ENCODE measurements at regions not wholly inside any gene's neighbourhood (a gene's known extent, or its start where the extent isn't known, plus 50 kb on each side); places are given as distances from the start of the nearest gene placed in this dataset.

DNA sequence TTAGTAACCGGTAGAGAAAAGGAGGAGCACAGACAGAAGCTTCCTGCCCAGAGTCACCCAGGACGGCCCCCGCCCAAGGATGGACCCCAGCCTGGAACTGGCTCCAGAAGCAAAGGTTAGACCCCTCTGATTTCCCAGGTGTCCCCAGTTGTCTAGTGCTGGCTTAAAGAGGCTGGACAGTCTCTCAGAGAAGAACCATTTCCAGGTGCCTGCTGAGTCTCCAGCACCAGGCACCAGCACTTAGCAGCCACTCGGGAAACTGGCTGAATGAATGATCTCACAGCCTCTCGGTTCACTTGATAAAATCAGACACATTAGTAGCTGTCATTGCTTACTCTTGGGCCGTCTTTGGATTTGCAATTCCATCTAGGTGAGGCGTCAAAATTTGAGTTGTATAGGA is 139.7 kb upstream of the HES1 start:
- Histone ChIP-seq H3K27me3 (ENCODE audit: control insufficient read depth, insufficient read depth, low read length, poor library complexity, severe bottlenecking) (no peaks in the 10 kb centered on the region), H3K27ac (ENCODE audit: insufficient read depth, low read depth, low read length, poor library complexity, severe bottlenecking) (no peak overlapping the region)
- 22 to 24% methylated on average over 7 of the region's 7 CpGs for WGBS, 2 experiments

DNA sequence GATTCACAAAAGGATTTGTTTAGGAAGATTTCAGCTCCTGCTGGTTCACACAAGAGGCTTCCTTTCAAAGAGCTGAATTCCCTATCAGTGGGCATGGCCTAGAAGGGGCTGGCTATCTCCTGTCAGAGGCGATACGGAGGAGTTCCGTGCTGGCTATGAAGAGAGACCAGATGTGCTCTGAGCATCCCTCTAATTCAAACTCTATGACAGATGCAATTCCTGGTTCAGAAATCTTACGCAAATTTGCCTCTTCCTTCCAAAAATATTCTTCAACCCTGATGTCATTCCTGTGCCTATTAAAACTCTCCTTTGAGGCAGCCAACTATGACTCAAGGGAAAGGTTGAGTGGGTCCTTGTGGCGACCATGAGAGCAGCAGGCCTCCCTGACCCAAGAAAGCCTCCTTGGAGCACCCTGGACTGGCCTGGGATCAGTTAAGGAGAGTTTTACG is 139.3 kb upstream of the HES1 start:
- Histone ChIP-seq H3K27me3 (ENCODE audit: control insufficient read depth, insufficient read depth, low read length, poor library complexity, severe bottlenecking) (no peaks in the 10 kb centered on the region), H3K36me3 (ENCODE audit: control insufficient read depth, insufficient read depth, low read length) (no peaks in the 10 kb centered on the region), H3K9me3 (ENCODE audit: control insufficient read depth, low read length) (no peaks in the 10 kb centered on the region), H3K4me3 (ENCODE audit: insufficient read depth, low read depth, low read length) (no peak overlapping the region), H3K27ac (ENCODE audit: insufficient read depth, low read depth, low read length, poor library complexity, severe bottlenecking) (no peak overlapping the region), H3K4me1 (ENCODE audit: control insufficient read depth, insufficient read depth, low read length) (peaks cover 14% of the 10 kb centered on the region)
- 40 to 42% methylated on average over 6 of the region's 6 CpGs for WGBS, 2 experiments

More for the DNA sequence above, 139.7 kb upstream of the HES1 start:
- Histone ChIP-seq H3K4me3 (ENCODE audit: insufficient read depth, low read depth, low read length) (no peak overlapping the region), H3K36me3 (ENCODE audit: control insufficient read depth, insufficient read depth, low read length) (no peaks in the 10 kb centered on the region), H3K9me3 (ENCODE audit: control insufficient read depth, low read length) (no peaks in the 10 kb centered on the region), H3K4me1 (ENCODE audit: control insufficient read depth, insufficient read depth, low read length) (peaks cover 12% of the 10 kb centered on the region)

DNA sequence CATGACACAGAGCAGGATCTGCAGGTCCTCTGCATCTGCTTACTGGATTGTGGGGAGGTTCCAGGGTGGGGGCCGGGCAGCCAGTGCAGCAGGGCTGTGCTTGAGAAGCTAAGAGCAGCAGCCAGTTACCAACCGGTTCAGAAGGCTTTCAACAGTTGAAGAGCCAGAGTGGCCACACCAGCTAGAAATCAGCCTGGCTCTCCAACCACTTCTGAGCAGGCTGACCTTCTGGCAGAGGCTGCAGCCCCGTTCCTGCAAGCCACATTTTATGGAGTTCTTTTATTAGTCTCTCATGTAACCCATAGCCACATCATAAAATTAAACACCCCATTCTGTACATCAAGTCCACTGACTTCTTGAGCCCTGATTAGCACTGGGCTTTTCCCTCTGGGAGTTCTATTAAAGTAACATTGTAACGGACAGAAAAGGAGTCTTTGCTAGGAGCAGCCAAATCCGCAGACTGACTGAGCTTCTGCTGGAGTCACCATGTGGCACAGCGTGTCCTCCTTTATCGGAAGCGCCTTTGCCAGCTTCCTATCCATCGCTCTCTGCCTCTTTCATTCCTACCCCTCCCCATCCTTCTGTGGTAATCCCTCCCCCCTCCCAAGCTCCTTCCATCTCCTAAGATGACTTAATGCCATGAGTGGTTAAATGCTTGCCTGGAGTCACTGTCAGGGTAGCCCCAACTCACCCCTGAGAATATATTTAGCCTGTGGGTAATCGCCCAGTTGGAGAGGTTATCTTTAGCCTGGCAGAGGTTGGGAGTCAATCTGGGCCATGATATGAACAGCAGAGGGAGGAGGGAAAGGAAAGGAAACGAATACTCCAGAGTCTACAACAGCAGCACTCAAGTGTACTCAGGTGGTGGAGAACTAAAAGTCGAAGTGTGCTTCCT is 138.5 kb upstream of the HES1 start:
- WGBS, 2 experiments = 86 to 90% methylated on average over 12 of the region's 12 CpGs
- no peak overlapping the region for H3K27ac ChIP-seq (ENCODE audit: insufficient read depth, low read depth, low read length, poor library complexity, severe bottlenecking)
- H3K9me3 ChIP-seq (ENCODE audit: control insufficient read depth, low read length) = no peaks in the 10 kb centered on the region
- peaks cover 22% of the 10 kb centered on the region for H3K4me1 ChIP-seq (ENCODE audit: control insufficient read depth, insufficient read depth, low read length)
- H3K36me3 ChIP-seq (ENCODE audit: control insufficient read depth, insufficient read depth, low read length) = no peaks in the 10 kb centered on the region
- no peak overlapping the region for H3K4me3 ChIP-seq (ENCODE audit: insufficient read depth, low read depth, low read length)
- H3K27me3 ChIP-seq (ENCODE audit: control insufficient read depth, insufficient read depth, low read length, poor library complexity, severe bottlenecking) = no peaks in the 10 kb centered on the region

DNA sequence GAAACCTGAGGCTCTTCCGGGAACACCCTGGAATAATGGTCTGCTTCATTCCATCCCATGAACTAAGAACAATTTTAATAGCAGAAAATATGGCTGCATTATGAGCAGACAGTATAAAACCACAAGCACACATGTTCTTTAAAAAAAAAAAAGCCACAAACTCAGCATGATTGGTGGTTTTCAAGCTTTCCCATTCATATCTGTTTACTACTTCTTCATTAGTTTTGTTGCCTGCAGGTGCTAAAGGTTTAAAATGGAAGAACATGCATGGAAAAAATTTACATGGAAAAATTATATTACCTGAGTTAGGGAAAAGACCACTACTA is 137.9 kb upstream of the HES1 start:
- H3K27me3 ChIP-seq (ENCODE audit: control insufficient read depth, insufficient read depth, low read length, poor library complexity, severe bottlenecking) = no peaks in the 10 kb centered on the region
- WGBS, 2 experiments = 92 to 95% methylated on average over 1 of the region's 1 CpG
- no peaks in the 10 kb centered on the region for H3K9me3 ChIP-seq (ENCODE audit: control insufficient read depth, low read length)
- H3K4me1 ChIP-seq (ENCODE audit: control insufficient read depth, insufficient read depth, low read length) = peaks cover 28% of the 10 kb centered on the region
- H3K27ac ChIP-seq (ENCODE audit: insufficient read depth, low read depth, low read length, poor library complexity, severe bottlenecking) = no peak overlapping the region
- H3K4me3 ChIP-seq (ENCODE audit: insufficient read depth, low read depth, low read length) = no peak overlapping the region
- no peaks in the 10 kb centered on the region for H3K36me3 ChIP-seq (ENCODE audit: control insufficient read depth, insufficient read depth, low read length)

DNA sequence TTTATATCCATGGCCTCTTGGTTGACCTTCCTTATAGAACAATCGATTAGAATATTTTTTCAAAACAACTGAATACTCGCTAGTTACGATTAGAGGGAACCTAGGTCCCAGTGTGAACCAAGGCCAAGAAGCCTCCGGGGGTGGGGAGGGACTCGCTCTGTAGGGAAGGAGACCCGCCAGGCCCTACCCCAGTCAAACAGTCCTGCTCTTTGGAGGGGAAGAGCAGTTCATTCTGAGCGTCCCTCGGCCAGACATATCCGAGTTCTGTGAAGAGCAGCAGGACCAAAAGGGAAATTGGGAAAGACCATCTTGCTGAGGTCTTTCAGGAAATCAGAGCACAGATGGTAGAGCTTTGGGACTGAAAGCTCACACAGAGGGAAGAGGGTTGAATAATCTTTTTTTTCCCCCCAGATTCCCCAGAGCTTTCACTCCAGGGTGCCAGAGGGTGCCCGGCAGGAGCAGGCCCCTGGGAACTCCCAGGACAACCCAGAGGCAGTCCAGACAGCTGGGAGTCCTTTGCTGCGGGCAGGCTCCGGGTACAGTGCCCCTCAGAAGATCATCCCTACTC is 137.2 kb upstream of the HES1 start:
- Histone ChIP-seq H3K36me3 (ENCODE audit: control insufficient read depth, insufficient read depth, low read length) (no peaks in the 10 kb centered on the region), H3K27me3 (ENCODE audit: control insufficient read depth, insufficient read depth, low read length, poor library complexity, severe bottlenecking) (peaks cover 5% of the 10 kb centered on the region), H3K4me1 (ENCODE audit: control insufficient read depth, insufficient read depth, low read length) (peaks cover 35% of the 10 kb centered on the region), H3K9me3 (ENCODE audit: control insufficient read depth, low read length) (no peaks in the 10 kb centered on the region), H3K4me3 (ENCODE audit: insufficient read depth, low read depth, low read length) (no peak overlapping the region), H3K27ac (ENCODE audit: insufficient read depth, low read depth, low read length, poor library complexity, severe bottlenecking) (no peak overlapping the region)
- WGBS, 2 experiments = 91 to 92% methylated on average over 12 of the region's 12 CpGs

DNA sequence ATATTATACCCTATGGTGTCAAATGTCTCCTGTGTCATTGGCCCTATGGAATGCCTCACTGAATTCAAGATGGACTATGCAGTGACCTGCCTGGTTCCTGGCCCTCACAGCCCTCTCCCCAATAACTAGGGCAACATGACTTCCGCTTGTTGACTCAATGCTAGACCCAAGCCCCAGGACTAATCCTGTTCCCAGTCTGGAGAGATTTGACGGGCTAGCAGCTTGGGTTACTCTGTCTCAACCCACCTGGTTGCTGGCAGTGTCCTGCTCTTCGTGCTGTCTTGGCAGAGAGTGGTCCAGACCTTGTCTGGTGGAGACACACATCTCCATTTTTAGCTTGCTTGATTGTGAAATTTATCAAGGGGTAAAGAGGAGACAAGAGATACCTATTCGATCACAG is 135.8 kb upstream of the HES1 start:
- Histone ChIP-seq H3K4me1 (ENCODE audit: control insufficient read depth, insufficient read depth, low read length) (peaks cover 39% of the 10 kb centered on the region), H3K36me3 (ENCODE audit: control insufficient read depth, insufficient read depth, low read length) (no peaks in the 10 kb centered on the region), H3K27me3 (ENCODE audit: control insufficient read depth, insufficient read depth, low read length, poor library complexity, severe bottlenecking) (peaks cover 15% of the 10 kb centered on the region), H3K27ac (ENCODE audit: insufficient read depth, low read depth, low read length, poor library complexity, severe bottlenecking) (no peak overlapping the region), H3K4me3 (ENCODE audit: insufficient read depth, low read depth, low read length) (no peak overlapping the region), H3K9me3 (ENCODE audit: control insufficient read depth, low read length) (no peaks in the 10 kb centered on the region)
- WGBS, 2 experiments = 86 to 90% methylated on average over 4 of the region's 4 CpGs

DNA sequence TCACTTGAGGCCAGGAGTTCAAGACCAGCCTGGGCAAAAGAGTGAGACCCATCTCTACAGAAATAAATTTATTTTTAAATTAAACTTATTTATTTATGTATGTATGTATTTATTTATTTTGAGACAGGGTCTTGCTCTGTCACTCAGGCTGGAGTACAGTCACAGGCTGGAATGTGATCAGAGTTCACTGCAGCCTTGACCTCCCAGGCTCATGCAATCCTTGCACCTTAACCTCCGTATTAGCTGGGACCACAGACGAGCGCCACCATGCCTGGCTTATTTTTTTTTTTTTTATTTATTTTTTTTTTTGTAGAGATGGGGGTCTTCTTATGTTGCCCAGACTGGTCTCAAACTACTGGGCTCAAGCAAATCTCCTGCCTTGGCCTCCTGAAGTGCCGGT is 135.2 kb upstream of the HES1 start:
- Histone ChIP-seq H3K27ac (ENCODE audit: insufficient read depth, low read depth, low read length, poor library complexity, severe bottlenecking) (no peak overlapping the region), H3K27me3 (ENCODE audit: control insufficient read depth, insufficient read depth, low read length, poor library complexity, severe bottlenecking) (peaks cover 15% of the 10 kb centered on the region), H3K4me3 (ENCODE audit: insufficient read depth, low read depth, low read length) (no peak overlapping the region), H3K36me3 (ENCODE audit: control insufficient read depth, insufficient read depth, low read length) (no peaks in the 10 kb centered on the region), H3K4me1 (ENCODE audit: control insufficient read depth, insufficient read depth, low read length) (peaks cover 39% of the 10 kb centered on the region), H3K9me3 (ENCODE audit: control insufficient read depth, low read length) (no peaks in the 10 kb centered on the region)
- WGBS, 2 experiments = 72 to 76% methylated on average over 4 of the region's 4 CpGs

DNA sequence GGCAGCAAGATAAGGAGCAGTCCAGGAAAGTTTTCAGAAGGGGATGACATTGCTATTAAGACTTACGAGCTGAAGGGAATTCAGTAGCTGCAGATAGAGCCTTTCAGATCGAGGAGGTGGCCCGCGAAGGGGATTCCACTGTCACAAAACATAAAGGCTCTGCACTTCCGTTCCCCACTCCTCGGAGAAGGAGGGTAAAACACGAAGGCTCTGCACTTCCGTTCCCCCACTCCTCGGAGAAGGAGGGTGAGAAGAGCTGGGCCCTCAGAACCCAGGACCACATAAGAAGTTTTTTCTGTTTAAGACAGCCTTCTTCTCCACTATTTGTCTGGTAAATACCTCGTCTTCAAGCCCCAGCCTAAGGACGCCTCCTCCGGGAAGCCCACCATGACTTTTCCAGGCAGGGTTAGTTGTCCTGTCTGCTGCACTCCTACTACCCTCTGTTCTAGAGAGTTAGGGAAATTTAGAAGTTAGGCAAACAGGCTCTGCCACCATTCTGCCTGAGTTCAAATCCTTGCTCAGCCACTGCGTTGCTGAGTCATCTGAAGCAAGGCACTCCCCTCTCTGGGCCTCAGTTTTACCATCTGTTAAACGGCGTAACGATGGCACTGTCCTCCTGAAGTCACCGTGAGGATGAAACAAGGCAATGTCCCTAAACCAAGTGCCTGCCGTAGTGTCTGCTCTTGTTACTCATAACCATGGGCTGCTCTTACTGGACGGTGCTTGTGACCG is 134.1 kb upstream of the HES1 start:
- H3K27me3 ChIP-seq (ENCODE audit: control insufficient read depth, insufficient read depth, low read length, poor library complexity, severe bottlenecking) = peaks cover 17% of the 10 kb centered on the region
- no peak overlapping the region for H3K4me3 ChIP-seq (ENCODE audit: insufficient read depth, low read depth, low read length)
- H3K4me1 ChIP-seq (ENCODE audit: control insufficient read depth, insufficient read depth, low read length) = peaks cover 30% of the 10 kb centered on the region
- 81 to 82% methylated on average over 20 of the region's 20 CpGs for WGBS, 2 experiments
- H3K36me3 ChIP-seq (ENCODE audit: control insufficient read depth, insufficient read depth, low read length) = no peaks in the 10 kb centered on the region
- no peaks in the 10 kb centered on the region for H3K9me3 ChIP-seq (ENCODE audit: control insufficient read depth, low read length)
- no peak overlapping the region for H3K27ac ChIP-seq (ENCODE audit: insufficient read depth, low read depth, low read length, poor library complexity, severe bottlenecking)

DNA sequence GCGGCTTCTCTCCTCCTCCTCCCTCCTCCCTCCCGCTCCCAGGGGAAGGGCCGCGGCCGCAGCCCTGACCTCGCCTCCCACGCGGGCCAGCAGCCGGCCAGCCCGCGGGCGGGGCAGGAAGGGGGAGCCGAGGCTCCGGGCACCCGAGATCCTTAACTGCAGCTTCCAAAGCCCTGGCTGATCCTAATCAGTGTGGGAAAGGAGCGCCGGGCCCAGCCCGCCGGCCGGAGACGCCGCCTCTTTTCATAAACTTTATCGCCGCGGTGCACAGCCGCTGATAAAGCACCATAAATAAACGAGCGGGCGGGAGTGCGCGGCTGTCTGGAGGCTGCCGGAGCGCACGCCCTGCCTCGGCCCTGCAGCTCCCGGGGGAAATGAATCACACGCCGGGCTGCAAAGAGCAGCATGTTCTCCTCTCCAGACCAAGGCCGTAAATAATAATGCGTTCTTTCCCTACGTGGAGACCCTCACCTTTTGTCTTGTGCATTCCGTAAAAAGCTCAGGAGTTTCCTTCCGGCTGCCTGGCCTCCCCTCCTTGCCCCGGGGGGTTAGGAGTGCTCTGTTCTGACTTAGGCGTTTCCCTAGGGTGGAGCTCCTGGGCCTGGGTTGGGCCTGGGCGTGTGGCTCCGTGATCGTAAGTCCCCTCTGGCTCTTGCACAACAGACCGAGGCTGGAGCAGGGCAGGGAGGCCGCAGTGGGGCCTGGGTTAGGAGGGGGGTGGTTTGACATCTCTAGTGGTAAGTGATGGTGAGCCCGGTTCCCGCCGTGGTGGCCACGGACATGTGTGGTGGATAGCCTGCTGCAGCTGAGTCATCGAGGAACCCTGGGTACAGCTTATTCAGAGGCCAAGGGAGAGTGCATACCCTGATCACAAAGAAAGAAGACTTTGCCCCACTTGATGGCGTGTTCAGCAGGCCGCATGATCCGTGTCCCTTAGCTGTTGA is 132.6 kb upstream of the HES1 start:
- WGBS, 2 experiments = 15 to 18% methylated on average over 58 of the region's 58 CpGs
- H3K9me3 ChIP-seq (ENCODE audit: control insufficient read depth, low read length) = no peaks in the 10 kb centered on the region
- no peaks in the 10 kb centered on the region for H3K36me3 ChIP-seq (ENCODE audit: control insufficient read depth, insufficient read depth, low read length)
- H3K27ac ChIP-seq (ENCODE audit: insufficient read depth, low read depth, low read length, poor library complexity, severe bottlenecking) = peak overlapping the region; percentile 64
- peaks cover 26% of the 10 kb centered on the region for H3K4me1 ChIP-seq (ENCODE audit: control insufficient read depth, insufficient read depth, low read length)
- H3K4me3 ChIP-seq (ENCODE audit: insufficient read depth, low read depth, low read length) = peak overlapping the region; percentile 24
- peaks cover 19% of the 10 kb centered on the region for H3K27me3 ChIP-seq (ENCODE audit: control insufficient read depth, insufficient read depth, low read length, poor library complexity, severe bottlenecking)
